ENCODE measurements at regions not wholly inside any gene's neighbourhood (a gene's known extent, or its start where the extent isn't known, plus 50 kb on each side); places are given as distances from the start of the nearest gene placed in this dataset.
"Not testable (repeated sequence)": the region's sequence is repeated elsewhere in the genome, so short reads cannot be mapped to it uniquely, and the experiment has no call there.

- no peak for DNase-seq (ENCODE audit: low read depth)
Observed at GRCh38 chr1:60540141-60540540, 466.6 kb upstream of the C1orf87 start.

GRCh38 chr1:60535713-60536112 lies 462.1 kb upstream of the C1orf87 start:
- no peak for DNase-seq (ENCODE audit: low read depth)

GRCh38 chr1:60527567-60527966 lies 454.0 kb upstream of the C1orf87 start:
- DNase-seq (ENCODE audit: low read depth): no peak

GRCh38 chr1:60516996-60517395 lies 443.4 kb upstream of the C1orf87 start:
- no peak for DNase-seq (ENCODE audit: low read depth)

- no peak for DNase-seq (ENCODE audit: low read depth)
Observed at GRCh38 chr1:60510162-60510561, 436.6 kb upstream of the C1orf87 start.

- no peak for DNase-seq (ENCODE audit: low read depth)
Observed at GRCh38 chr1:60504206-60504840, 430.8 kb upstream of the C1orf87 start.

GRCh38 chr1:60503266-60503925 lies 429.8 kb upstream of the C1orf87 start:
- DNase-seq (ENCODE audit: low read depth): no peak

- DNase-seq (ENCODE audit: low read depth): no peak
Observed at GRCh38 chr1:60502506-60502905, 428.9 kb upstream of the C1orf87 start.

GRCh38 chr1:60489916-60490480 lies 416.4 kb upstream of the C1orf87 start:
- DNase-seq (ENCODE audit: low read depth): not testable (repeated sequence)

- DNase-seq (ENCODE audit: low read depth): no peak
Observed at GRCh38 chr1:60488847-60489246, 415.3 kb upstream of the C1orf87 start.

- no peak for DNase-seq (ENCODE audit: low read depth)
Observed at GRCh38 chr1:60487565-60488345, 414.2 kb upstream of the C1orf87 start.

GRCh38 chr1:60483509-60483908 lies 409.9 kb upstream of the C1orf87 start:
- DNase-seq (ENCODE audit: low read depth): no peak

GRCh38 chr1:60470246-60470645 lies 396.7 kb upstream of the C1orf87 start:
- DNase-seq (ENCODE audit: low read depth): no peak

- no peak for DNase-seq (ENCODE audit: low read depth)
Observed at GRCh38 chr1:60463786-60464185, 390.2 kb upstream of the C1orf87 start.

- DNase-seq (ENCODE audit: low read depth): no peak
Observed at GRCh38 chr1:60463146-60463545, 389.6 kb upstream of the C1orf87 start.

GRCh38 chr1:60461925-60462595 lies 388.5 kb upstream of the C1orf87 start:
- DNase-seq (ENCODE audit: low read depth): no peak

GRCh38 chr1:60458111-60458510 lies 384.5 kb upstream of the C1orf87 start:
- DNase-seq (ENCODE audit: low read depth): no peak

- DNase-seq (ENCODE audit: low read depth): no peak
Observed at GRCh38 chr1:60449876-60450275, 376.3 kb upstream of the C1orf87 start.

GRCh38 chr1:60448850-60449249 lies 375.3 kb upstream of the C1orf87 start:
- DNase-seq (ENCODE audit: low read depth): no peak

- DNase-seq (ENCODE audit: low read depth): no peak
Observed at GRCh38 chr1:60444680-60445079, 371.1 kb upstream of the C1orf87 start.

- no peak for DNase-seq (ENCODE audit: low read depth)
Observed at GRCh38 chr1:60436186-60436585, 362.6 kb upstream of the C1orf87 start.

- no peak for DNase-seq (ENCODE audit: low read depth)
Observed at GRCh38 chr1:60431593-60431992, 358.0 kb upstream of the C1orf87 start.

All from CMK (cell line).